ENCODE measurements at regions not wholly inside any gene's neighbourhood (a gene's known extent, or its start where the extent isn't known, plus 50 kb on each side); places are given as distances from the start of the nearest gene placed in this dataset.
"Not testable (repeated sequence)": the region's sequence is repeated elsewhere in the genome, so short reads cannot be mapped to it uniquely, and the experiment has no call there.

- no peak for DNase-seq
Observed at GRCh38 chr16:9348912-9349311, 257.5 kb downstream of the HAPSTR1 start.

- DNase-seq: not testable (repeated sequence)
Observed at GRCh38 chr16:9349373-9349960, 258.0 kb downstream of the HAPSTR1 start.

GRCh38 chr16:9350119-9350799 lies 258.8 kb downstream of the HAPSTR1 start:
- DNase-seq: not testable (repeated sequence)

- no peak for DNase-seq
Observed at GRCh38 chr16:9351440-9351839, 260.0 kb downstream of the HAPSTR1 start.

DNA sequence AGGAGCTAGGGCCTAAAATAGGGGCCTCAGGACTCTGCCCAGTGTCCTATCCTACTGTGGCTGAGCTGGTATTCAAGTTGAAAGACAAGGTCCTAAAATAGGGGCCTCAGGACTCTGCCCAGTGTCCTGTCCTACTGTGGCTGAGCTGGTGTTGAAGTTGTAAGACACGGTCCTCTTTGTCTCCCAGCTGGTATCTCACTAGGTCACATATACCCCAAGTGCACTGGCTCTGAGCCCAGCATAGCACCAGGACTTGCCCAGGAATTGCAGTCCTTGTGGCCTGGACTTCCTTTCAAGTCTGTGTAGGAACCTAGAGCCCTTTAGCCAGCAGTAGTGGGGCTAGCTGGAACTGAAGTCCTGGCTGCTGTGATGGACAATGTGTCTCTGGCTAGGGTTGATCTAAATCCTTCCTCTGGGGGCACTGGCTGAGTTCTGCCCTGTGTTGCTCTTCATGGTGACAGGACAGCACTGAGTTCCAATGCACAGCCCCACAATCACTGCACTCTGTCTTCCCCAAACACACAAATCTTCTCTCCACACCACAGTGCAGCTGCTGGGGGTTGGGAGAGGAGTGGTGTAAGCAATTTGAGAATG lies 260.5 kb downstream of the HAPSTR1 start:
- DNase-seq: no peak

DNA sequence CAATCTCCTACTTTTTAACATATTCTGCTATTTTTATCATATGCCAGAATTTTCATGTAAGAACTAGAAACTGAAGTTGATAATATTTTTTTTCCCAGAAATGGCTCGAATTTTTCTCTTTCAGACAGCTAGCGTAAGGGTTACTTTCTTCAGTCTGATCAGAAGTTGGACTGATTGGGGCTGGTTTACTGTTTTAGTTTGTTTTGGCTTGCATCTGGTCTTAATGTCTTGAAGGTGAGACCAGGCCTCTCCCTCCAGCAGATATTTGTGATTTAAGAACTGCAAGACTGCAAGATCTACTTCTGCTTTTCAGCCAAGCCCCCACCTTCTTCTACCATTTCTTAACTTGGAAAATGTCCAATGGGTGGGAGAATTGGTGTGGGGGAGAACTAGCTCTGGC lies 266.4 kb downstream of the HAPSTR1 start:
- no peak for DNase-seq

GRCh38 chr16:9360075-9360474 lies 268.6 kb downstream of the HAPSTR1 start:
- no peak for DNase-seq

GRCh38 chr16:9362050-9362449 lies 270.6 kb downstream of the HAPSTR1 start:
- no peak for DNase-seq

- no peak for DNase-seq
Observed at GRCh38 chr16:9362604-9363003, 271.2 kb downstream of the HAPSTR1 start.

GRCh38 chr16:9363520-9363919 lies 272.1 kb downstream of the HAPSTR1 start:
- no peak for DNase-seq

DNA sequence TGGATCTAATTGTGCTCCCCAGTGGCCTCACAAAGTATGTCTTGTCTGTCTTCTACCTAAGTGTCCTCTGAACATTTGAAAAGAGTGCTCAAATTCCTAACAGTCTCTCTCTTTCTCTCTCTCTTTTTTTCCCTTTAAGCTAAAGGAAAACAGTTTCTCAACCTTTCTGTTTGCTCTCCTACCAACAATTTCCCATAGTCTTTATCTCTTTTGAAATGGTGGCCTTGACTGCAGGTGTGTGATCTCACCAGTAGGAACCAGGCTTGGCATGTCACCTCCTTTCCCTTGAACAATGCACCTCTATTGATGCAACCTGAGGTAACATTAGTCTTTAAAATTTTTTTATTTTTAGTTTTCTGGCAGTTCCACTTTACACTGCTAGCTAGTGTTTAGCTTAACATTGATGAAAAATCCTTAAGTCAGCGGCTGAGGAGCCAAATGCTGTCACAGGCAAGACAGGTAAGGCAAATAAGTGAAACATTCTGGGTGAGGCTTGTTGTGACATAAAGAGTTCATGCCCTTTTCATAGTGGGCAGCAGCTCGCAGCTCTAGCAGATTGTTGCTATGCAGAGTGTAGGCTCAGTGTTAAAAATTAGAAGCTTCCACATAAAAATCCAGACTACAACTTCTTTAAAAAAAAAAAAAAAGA lies 273.4 kb downstream of the HAPSTR1 start:
- DNase-seq: no peak

- no peak for DNase-seq
Observed at GRCh38 chr16:9365370-9365728, 273.9 kb downstream of the HAPSTR1 start.

- no peak for DNase-seq
Observed at GRCh38 chr16:9366048-9366969, 274.9 kb downstream of the HAPSTR1 start.

GRCh38 chr16:9370061-9370491 lies 278.6 kb downstream of the HAPSTR1 start:
- DNase-seq: no peak

DNA sequence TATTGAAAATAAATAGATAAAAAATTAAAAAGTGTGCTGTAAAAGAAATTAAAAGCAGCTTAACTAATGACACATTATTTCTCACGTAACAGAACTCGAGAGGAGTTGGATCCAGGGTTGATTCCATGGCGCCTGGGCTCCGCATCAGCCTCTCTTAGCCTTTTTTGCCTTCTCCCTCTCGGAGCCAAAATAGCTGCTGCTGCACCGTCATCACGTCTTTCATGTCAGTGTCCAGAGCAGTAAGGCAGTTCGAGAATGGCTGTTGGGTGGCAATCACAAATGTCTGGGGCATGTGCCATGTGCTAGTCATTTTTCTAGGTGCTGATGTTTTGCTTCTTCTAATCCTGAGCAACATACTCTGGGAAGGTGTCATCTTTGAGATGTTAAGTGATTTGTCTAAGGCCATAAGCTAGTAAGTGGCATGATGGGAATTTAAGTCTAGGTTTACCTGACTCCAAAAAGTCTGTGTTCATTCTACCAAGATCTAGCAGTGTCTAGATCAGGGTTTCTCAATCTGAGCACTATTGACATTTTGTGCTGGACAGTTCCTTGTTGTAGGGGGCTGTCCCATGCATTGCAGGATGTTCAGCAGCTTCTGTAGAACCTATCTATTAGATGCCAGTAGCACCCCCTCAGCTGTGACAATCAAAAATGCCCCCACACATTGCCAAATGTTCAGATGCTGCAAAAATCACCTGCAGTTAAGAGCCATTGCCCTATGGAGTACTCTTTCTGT lies 280.4 kb downstream of the HAPSTR1 start:
- DNase-seq: no peak

- DNase-seq: no peak
Observed at GRCh38 chr16:9372934-9373890, 281.8 kb downstream of the HAPSTR1 start.

GRCh38 chr16:9374061-9374460 lies 282.6 kb downstream of the HAPSTR1 start:
- DNase-seq: no peak

GRCh38 chr16:9378876-9379275 lies 287.4 kb downstream of the HAPSTR1 start:
- no peak for DNase-seq

GRCh38 chr16:9380221-9380620 lies 288.8 kb downstream of the HAPSTR1 start:
- DNase-seq: no peak

GRCh38 chr16:9381399-9381798 lies 290.0 kb downstream of the HAPSTR1 start:
- DNase-seq: no peak

DNA sequence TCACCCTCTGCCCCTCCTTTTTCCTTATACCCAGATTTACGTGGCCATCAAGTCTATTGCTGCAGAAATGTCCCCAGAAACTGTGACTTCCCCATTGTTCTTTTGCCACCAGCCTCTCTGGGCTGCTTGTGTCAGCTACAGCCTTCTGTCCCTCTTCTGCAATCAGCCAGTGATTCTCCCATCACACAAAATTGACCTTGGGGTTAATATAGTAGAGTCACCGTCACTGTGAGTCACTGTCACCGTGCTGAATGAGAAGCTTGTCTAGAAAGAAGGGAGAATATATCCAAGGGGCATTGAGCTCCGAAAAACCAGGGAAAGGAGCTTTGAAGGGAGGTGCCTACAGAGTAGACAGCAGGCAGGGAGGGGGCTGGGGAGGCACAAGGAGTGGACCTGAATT lies 290.5 kb downstream of the HAPSTR1 start:
- DNase-seq: no peak
